Right cardiac atrium (tissue), 5 donors: ENCODE measurements at regions not wholly inside any gene's neighbourhood (a gene's known extent, or its start where the extent isn't known, plus 50 kb on each side); places are given as distances from the start of the nearest gene placed in this dataset.

ENCODE experiments used
- ATAC-seq, 2 donors: fragments of 200-7000 bp; cut with Tn5 transposase; one replicate each; pipeline versions ENCODE4 v1.8.0 to v1.9.1; 2020; ENCODE audit warnings: moderate library complexity in 2 of 2, mild to moderate bottlenecking in 1 of 2
- DNase-seq, 3 donors: peaks; one replicate each; pipeline ENCODE4 v3.0.0-alpha.2; 2020
- H3K27ac ChIP-seq: one replicate; pipeline ENCODE4 v1.5.1; 2013; ENCODE audit warnings: mild to moderate bottlenecking, low read length, control low read depth, moderate library complexity
- H3K27me3 ChIP-seq: one replicate; pipeline ENCODE4 v1.6.1; 2013; ENCODE audit not compliant: control insufficient read depth, insufficient read depth
- H3K4me1 ChIP-seq: one replicate; pipeline ENCODE4 v1.6.1; 2013; ENCODE audit warnings: low read length; ENCODE audit not compliant: control insufficient read depth, insufficient read depth
- H3K4me3 ChIP-seq: one replicate; pipeline ENCODE4 v1.5.1; 2013; ENCODE audit warnings: low read length, control low read depth
- H3K9me3 ChIP-seq: one replicate; pipeline ENCODE4 v1.6.1; 2013; ENCODE audit warnings: low read length; ENCODE audit not compliant: control insufficient read depth
- WGBS: extraction: QIAGEN DNeasy Blood & Tissue Kit; methylation state at CpG from one replicate; pipeline ENCODE4 v1.1.7; 2013; 5-methylcytosine and 5-hydroxymethylcytosine counted together
- intact Hi-C, 4 donors: fragments of 100-400 bp; cut with DNase I; formaldehyde crosslinking; loops; one replicate each; pipeline versions ENCODE4 v1.11.0 to v1.14.0; 2022 to 2023
- donor health status: healthy with polysubstance abuse.
- donor health status: DM: no; HTN: yes; CAD: no.
- donor health status: DM: no; HTN: no; CAD: no.
- donor health status: DM: no; HTN: yes; CAD: no; lungs with severe emphysema.
- donor health status: DM: yes; HTN: yes; CAD: no.

GRCh38 chr13:91112924-91113277 lies 234.6 kb upstream of the MIR17HG start:
- Histone ChIP-seq H3K27me3 (no peaks in the 10 kb centered on the region), H3K27ac (no peak overlapping the region), H3K4me1 (no peaks in the 10 kb centered on the region), H3K9me3 (no peaks in the 10 kb centered on the region), H3K4me3 (no peak overlapping the region)
- WGBS, result 97% methylated on average over 1 of the region's 1 CpG
- no peak for DNase-seq
- intact Hi-C loops, result no loop called here
- no peak for ATAC-seq

- no peaks in the 10 kb centered on the region for H3K9me3 ChIP-seq
- no peak overlapping the region for H3K4me3 ChIP-seq
- intact Hi-C loops, result no loop called here
- no peaks in the 10 kb centered on the region for H3K4me1 ChIP-seq
- no peak for ATAC-seq
- 92% methylated on average over 1 of the region's 1 CpG for WGBS
- no peak for DNase-seq
- H3K27me3 ChIP-seq, result no peaks in the 10 kb centered on the region
- no peak overlapping the region for H3K27ac ChIP-seq
Observed at GRCh38 chr13:91115776-91116175, 231.7 kb upstream of the MIR17HG start.

GRCh38 chr13:91117351-91117750 lies 230.1 kb upstream of the MIR17HG start:
- WGBS, result 70% methylated on average over 2 of the region's 2 CpGs
- ATAC-seq, result no peak
- intact Hi-C loops, result no loop called here

GRCh38 chr13:91119643-91120042 lies 227.8 kb upstream of the MIR17HG start:
- no peak for ATAC-seq
- no peak for DNase-seq
- H3K4me3 ChIP-seq, result no peak overlapping the region
- no peak overlapping the region for H3K27ac ChIP-seq
- H3K4me1 ChIP-seq, result no peaks in the 10 kb centered on the region
- no peaks in the 10 kb centered on the region for H3K27me3 ChIP-seq
- 92% methylated on average over 3 of the region's 3 CpGs for WGBS
- intact Hi-C loops, result no loop called here
- H3K9me3 ChIP-seq, result no peaks in the 10 kb centered on the region

More at GRCh38 chr13:91117351-91117750, 230.1 kb upstream of the MIR17HG start:
- no peak overlapping the region for H3K27ac ChIP-seq
- no peak for DNase-seq
- no peaks in the 10 kb centered on the region for H3K27me3 ChIP-seq
- no peaks in the 10 kb centered on the region for H3K4me1 ChIP-seq
- no peaks in the 10 kb centered on the region for H3K9me3 ChIP-seq
- H3K4me3 ChIP-seq, result no peak overlapping the region

- ATAC-seq (no peak), DNase-seq (no peak)
- no peaks in the 10 kb centered on the region for H3K9me3 ChIP-seq
- H3K4me3 ChIP-seq, result no peak overlapping the region
- intact Hi-C loops, result no loop called here
- no peak overlapping the region for H3K27ac ChIP-seq
- 92% methylated on average over 1 of the region's 1 CpG for WGBS
- H3K27me3 ChIP-seq, result no peaks in the 10 kb centered on the region
- H3K4me1 ChIP-seq, result no peaks in the 10 kb centered on the region
Observed at GRCh38 chr13:91122766-91123165, 224.7 kb upstream of the MIR17HG start.

GRCh38 chr13:91123456-91124127 lies 223.9 kb upstream of the MIR17HG start:
- DNase-seq (no peak), ATAC-seq (no peak)
- intact Hi-C loops, result no loop called here
- 35% methylated on average over 5 of the region's 5 CpGs for WGBS
- H3K27me3 ChIP-seq, result no peaks in the 10 kb centered on the region
- H3K4me3 ChIP-seq, result no peak overlapping the region
- H3K9me3 ChIP-seq, result no peaks in the 10 kb centered on the region
- no peaks in the 10 kb centered on the region for H3K4me1 ChIP-seq
- no peak overlapping the region for H3K27ac ChIP-seq

GRCh38 chr13:91126806-91127205 lies 220.7 kb upstream of the MIR17HG start:
- intact Hi-C loops, result no loop called here
- 69% methylated on average over 4 of the region's 4 CpGs for WGBS
- ATAC-seq (no peak), DNase-seq (no peak)
- H3K9me3 ChIP-seq, result no peaks in the 10 kb centered on the region
- no peaks in the 10 kb centered on the region for H3K27me3 ChIP-seq
- no peak overlapping the region for H3K27ac ChIP-seq
- no peaks in the 10 kb centered on the region for H3K4me1 ChIP-seq
- H3K4me3 ChIP-seq, result no peak overlapping the region

- H3K9me3 ChIP-seq, result no peaks in the 10 kb centered on the region
- 95% methylated on average over 1 of the region's 1 CpG for WGBS
- intact Hi-C loops, result no loop called here
- H3K27ac ChIP-seq, result no peak overlapping the region
- H3K4me1 ChIP-seq, result no peaks in the 10 kb centered on the region
- H3K4me3 ChIP-seq, result no peak overlapping the region
- DNase-seq, result no peak
- H3K27me3 ChIP-seq, result no peaks in the 10 kb centered on the region
- no peak for ATAC-seq
Observed at GRCh38 chr13:91127995-91128394, 219.5 kb upstream of the MIR17HG start.

- H3K27me3 ChIP-seq, result no peaks in the 10 kb centered on the region
- 80% methylated on average over 4 of the region's 4 CpGs for WGBS
- intact Hi-C loops, result loop anchor here in 2 of 4 donors (2.0 to 5.0 kb wide), 2 partner anchors 50 to 52 kb away; no protein-coding TSS in a partner anchor
- H3K4me3 ChIP-seq, result no peak overlapping the region
- no peaks in the 10 kb centered on the region for H3K4me1 ChIP-seq
- no peaks in the 10 kb centered on the region for H3K9me3 ChIP-seq
- DNase-seq (no peak), ATAC-seq (peak in 1 of 2 donors; percentile 21)
- H3K27ac ChIP-seq, result no peak overlapping the region
Observed at GRCh38 chr13:91132381-91132780, 215.1 kb upstream of the MIR17HG start.

GRCh38 chr13:91132786-91133185 lies 214.7 kb upstream of the MIR17HG start:
- no peak overlapping the region for H3K27ac ChIP-seq
- no peaks in the 10 kb centered on the region for H3K4me1 ChIP-seq
- no peak overlapping the region for H3K4me3 ChIP-seq
- DNase-seq (peak; percentile 28 to 69 (median 49)), ATAC-seq (peak; percentile 40 to 74)
- intact Hi-C loops, result loop anchor here in 2 of 4 donors (2.0 to 5.0 kb wide), 2 partner anchors 50 to 52 kb away; no protein-coding TSS in a partner anchor
- H3K27me3 ChIP-seq, result no peaks in the 10 kb centered on the region
- no peaks in the 10 kb centered on the region for H3K9me3 ChIP-seq
- 26% methylated on average over 7 of the region's 7 CpGs for WGBS

GRCh38 chr13:91133941-91134802 lies 213.3 kb upstream of the MIR17HG start:
- intact Hi-C loops, result loop anchor here in 2 of 4 donors (2.0 to 5.0 kb wide), 2 partner anchors 48 to 51 kb away; no protein-coding TSS in a partner anchor
- Histone ChIP-seq H3K27me3 (no peaks in the 10 kb centered on the region), H3K9me3 (no peaks in the 10 kb centered on the region), H3K4me3 (no peak overlapping the region), H3K27ac (no peak overlapping the region), H3K4me1 (no peaks in the 10 kb centered on the region)
- WGBS, result 35% methylated on average over 11 of the region's 11 CpGs
- DNase-seq (no peak), ATAC-seq (peak; percentile 79 to 84)
